HUES48 (cell line): ENCODE measurements at regions not wholly inside any gene's neighbourhood (a gene's known extent, or its start where the extent isn't known, plus 50 kb on each side); places are given as distances from the start of the nearest gene placed in this dataset.

Source experiments
- H3K27ac ChIP-seq: one replicate; pipeline ENCODE4 v1.7.0; 2013; ENCODE audit warnings: low read depth, low read length, inconsistent platforms
- H3K27me3 ChIP-seq: 2 replicates; pipeline ENCODE4 v1.6.1; 2013; ENCODE audit warnings: mild to moderate bottlenecking, low read length; ENCODE audit not compliant: control insufficient read depth, insufficient read depth
- H3K36me3 ChIP-seq: 2 replicates; pipeline ENCODE4 v1.6.1; 2013; ENCODE audit warnings: low read length; ENCODE audit not compliant: control insufficient read depth, insufficient read depth
- H3K4me1 ChIP-seq: 2 replicates; pipeline ENCODE4 v1.6.1; 2013; ENCODE audit warnings: mild to moderate bottlenecking, low read length; ENCODE audit not compliant: control insufficient read depth, insufficient read depth
- H3K4me3 ChIP-seq: 2 replicates; pipeline ENCODE4 v1.5.1; 2013; ENCODE audit warnings: mild to moderate bottlenecking, low read depth, low read length
- H3K9ac ChIP-seq: 2 replicates; pipeline ENCODE4 v1.6.1; 2013; ENCODE audit warnings: mild to moderate bottlenecking, low read depth, low read length, moderate library complexity
- H3K9me3 ChIP-seq: 2 replicates; pipeline ENCODE4 v1.6.1; 2013; ENCODE audit warnings: low read length; ENCODE audit not compliant: control insufficient read depth, insufficient read depth

GRCh38 chr3:20406611-20407011 is 220.6 kb upstream of the SGO1 start:
- peaks cover 2% of the 10 kb centered on the region; the same call in 1 of the 2 replicates for H3K4me1 ChIP-seq
- no peaks in the 10 kb centered on the region for H3K9me3 ChIP-seq
- H3K27ac ChIP-seq: no peak overlapping the region
- H3K4me3 ChIP-seq: no peak overlapping the region
- no peak overlapping the region for H3K9ac ChIP-seq
- H3K27me3 ChIP-seq: no peaks in the 10 kb centered on the region
- no peaks in the 10 kb centered on the region for H3K36me3 ChIP-seq

- Histone ChIP-seq H3K27ac (no peak overlapping the region), H3K27me3 (no peaks in the 10 kb centered on the region), H3K4me1 (peaks cover 2% of the 10 kb centered on the region; the same call in 1 of the 2 replicates), H3K9me3 (no peaks in the 10 kb centered on the region), H3K4me3 (no peak overlapping the region), H3K36me3 (no peaks in the 10 kb centered on the region), H3K9ac (no peak overlapping the region)
Measured at GRCh38 chr3:20405744-20406143, 219.7 kb upstream of the SGO1 start.

- Histone ChIP-seq H3K9ac (no peak overlapping the region), H3K27me3 (no peaks in the 10 kb centered on the region), H3K36me3 (no peaks in the 10 kb centered on the region), H3K9me3 (no peaks in the 10 kb centered on the region), H3K27ac (no peak overlapping the region), H3K4me3 (no peak overlapping the region), H3K4me1 (peaks cover 2% of the 10 kb centered on the region; the same call in 1 of the 2 replicates)
Measured at GRCh38 chr3:20405231-20405630, 219.2 kb upstream of the SGO1 start.

- no peaks in the 10 kb centered on the region for H3K9me3 ChIP-seq
- H3K36me3 ChIP-seq: no peaks in the 10 kb centered on the region
- H3K4me3 ChIP-seq: no peak overlapping the region
- no peaks in the 10 kb centered on the region for H3K27me3 ChIP-seq
- no peak overlapping the region for H3K27ac ChIP-seq
- peaks cover 2% of the 10 kb centered on the region; the same call in 1 of the 2 replicates for H3K4me1 ChIP-seq
- H3K9ac ChIP-seq: no peak overlapping the region
Measured at GRCh38 chr3:20404741-20405100, 218.7 kb upstream of the SGO1 start.

GRCh38 chr3:20403986-20404740 is 218.2 kb upstream of the SGO1 start:
- Histone ChIP-seq H3K27me3 (no peaks in the 10 kb centered on the region), H3K4me1 (peaks cover 2% of the 10 kb centered on the region; the same call in 1 of the 2 replicates), H3K4me3 (no peak overlapping the region), H3K9me3 (no peaks in the 10 kb centered on the region), H3K27ac (no peak overlapping the region), H3K9ac (no peak overlapping the region), H3K36me3 (no peaks in the 10 kb centered on the region)

GRCh38 chr3:20401253-20401652 is 215.2 kb upstream of the SGO1 start:
- no peaks in the 10 kb centered on the region for H3K9me3 ChIP-seq

GRCh38 chr3:20400686-20401085 is 214.7 kb upstream of the SGO1 start:
- H3K4me3 ChIP-seq: no peak overlapping the region
- H3K4me1 ChIP-seq: no peaks in the 10 kb centered on the region
- H3K36me3 ChIP-seq: no peaks in the 10 kb centered on the region
- no peak overlapping the region for H3K9ac ChIP-seq
- H3K9me3 ChIP-seq: no peaks in the 10 kb centered on the region
- no peak overlapping the region for H3K27ac ChIP-seq
- no peaks in the 10 kb centered on the region for H3K27me3 ChIP-seq

More at GRCh38 chr3:20401253-20401652, 215.2 kb upstream of the SGO1 start:
- Histone ChIP-seq H3K4me1 (no peaks in the 10 kb centered on the region), H3K27ac (no peak overlapping the region), H3K27me3 (no peaks in the 10 kb centered on the region), H3K4me3 (no peak overlapping the region), H3K36me3 (no peaks in the 10 kb centered on the region), H3K9ac (no peak overlapping the region)

GRCh38 chr3:20400281-20400680 is 214.3 kb upstream of the SGO1 start:
- Histone ChIP-seq H3K36me3 (no peaks in the 10 kb centered on the region), H3K27me3 (no peaks in the 10 kb centered on the region), H3K9ac (no peak overlapping the region), H3K4me1 (no peaks in the 10 kb centered on the region), H3K27ac (no peak overlapping the region), H3K9me3 (no peaks in the 10 kb centered on the region), H3K4me3 (no peak overlapping the region)

- Histone ChIP-seq H3K4me1 (peaks cover 4% of the 10 kb centered on the region), H3K27me3 (no peaks in the 10 kb centered on the region), H3K9ac (no peak overlapping the region), H3K27ac (no peak overlapping the region), H3K4me3 (no peak overlapping the region), H3K36me3 (no peaks in the 10 kb centered on the region), H3K9me3 (peaks cover 5% of the 10 kb centered on the region)
Measured at GRCh38 chr3:20396335-20396734, 210.3 kb upstream of the SGO1 start.

GRCh38 chr3:20395692-20396091 is 209.7 kb upstream of the SGO1 start:
- Histone ChIP-seq H3K9me3 (peaks cover 5% of the 10 kb centered on the region), H3K9ac (no peak overlapping the region), H3K27ac (no peak overlapping the region), H3K36me3 (no peaks in the 10 kb centered on the region), H3K4me3 (no peak overlapping the region), H3K4me1 (peaks cover 4% of the 10 kb centered on the region), H3K27me3 (no peaks in the 10 kb centered on the region)

- H3K9me3 ChIP-seq: peaks cover 5% of the 10 kb centered on the region
- H3K27me3 ChIP-seq: no peaks in the 10 kb centered on the region
- no peak overlapping the region for H3K27ac ChIP-seq
- no peak overlapping the region for H3K4me3 ChIP-seq
- H3K9ac ChIP-seq: no peak overlapping the region
- no peaks in the 10 kb centered on the region for H3K36me3 ChIP-seq
- peaks cover 4% of the 10 kb centered on the region for H3K4me1 ChIP-seq
Measured at GRCh38 chr3:20394243-20394642, 208.2 kb upstream of the SGO1 start.
